ENCODE measurements at regions not wholly inside any gene's neighbourhood (a gene's known extent, or its start where the extent isn't known, plus 50 kb on each side); places are given as distances from the start of the nearest gene placed in this dataset.

DNA sequence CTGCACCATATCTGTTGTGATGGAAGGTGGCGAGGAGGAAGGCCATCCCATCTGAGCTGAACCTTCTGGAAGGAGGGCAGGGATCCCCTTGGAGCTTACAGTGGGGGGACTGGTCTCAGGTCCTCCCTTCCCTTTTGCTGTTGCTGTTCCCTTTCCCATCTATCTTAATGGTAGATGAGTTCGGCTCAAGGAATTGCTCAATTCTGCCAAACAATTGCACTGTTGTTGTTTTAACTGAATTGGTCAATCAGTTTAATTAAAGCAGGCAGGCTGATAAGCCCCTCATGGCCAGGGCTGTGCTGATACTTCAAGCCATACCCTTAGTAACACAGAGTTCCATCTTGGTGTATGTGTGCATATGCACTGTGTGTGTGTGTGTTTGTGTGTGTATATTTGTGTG is 220.4 kb upstream of the FOXF1 start:
- H3K27me3 Mint-ChIP-seq (ENCODE audit: low read depth), result peaks cover 100% of the 10 kb centered on the region
- no peak overlapping the region for H3K27ac Mint-ChIP-seq
- H3K9me3 Mint-ChIP-seq, result no peaks in the 10 kb centered on the region
- TF ChIP-seq CTCF (IDR thresholded peaks at IDR 0.05; ENCODE audit: unreplicated experiment), result no peak
- H3K36me3 Mint-ChIP-seq, result no peaks in the 10 kb centered on the region
- H3K4me1 Mint-ChIP-seq, result peaks cover 14% of the 10 kb centered on the region
- DNase-seq (ENCODE audit: low spot score in 2 of 2, unreplicated experiment in 2 of 2), result peak in 1 of 2 experiments; percentile 21
- no peak overlapping the region for H3K4me3 Mint-ChIP-seq

GRCh38 chr16:86291491-86291890 is 218.8 kb upstream of the FOXF1 start:
- Mint-ChIP-seq H3K9me3 (no peaks in the 10 kb centered on the region), H3K36me3 (no peaks in the 10 kb centered on the region), H3K27ac (no peak overlapping the region)

DNA sequence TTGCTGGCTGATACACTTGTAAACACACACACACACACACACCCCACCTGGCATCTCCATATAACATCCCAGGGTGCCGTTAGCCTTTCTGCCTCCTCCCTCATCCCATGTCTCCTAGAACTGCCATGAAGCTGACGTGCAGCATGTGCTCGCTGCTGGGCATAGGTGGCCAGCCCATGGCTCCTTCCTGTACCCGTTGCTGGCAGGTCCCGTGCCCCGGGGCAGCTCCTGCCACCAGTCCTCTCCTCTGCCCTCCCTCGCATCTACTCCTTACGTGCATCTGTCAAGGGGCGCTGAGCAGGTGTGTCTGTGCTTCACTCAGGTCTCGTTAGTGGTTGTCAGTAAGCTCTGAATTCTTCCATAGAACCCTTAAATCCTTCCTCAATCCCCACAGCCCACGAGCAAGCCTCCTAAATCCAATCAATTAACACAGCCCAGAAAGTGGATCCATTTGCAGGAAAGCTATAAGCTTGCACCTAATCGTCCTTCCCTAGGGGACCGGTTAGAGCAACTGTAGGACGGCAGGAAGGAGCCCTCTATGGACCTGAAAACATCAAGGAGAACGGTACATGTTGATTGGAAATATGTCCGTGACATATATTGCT is 218.1 kb upstream of the FOXF1 start:
- Mint-ChIP-seq H3K27me3 (ENCODE audit: low read depth) (peaks cover 96% of the 10 kb centered on the region), H3K27ac (no peak overlapping the region), H3K36me3 (no peaks in the 10 kb centered on the region), H3K9me3 (no peaks in the 10 kb centered on the region), H3K4me1 (peaks cover 20% of the 10 kb centered on the region), H3K4me3 (no peak overlapping the region)
- no peak for TF ChIP-seq CTCF (IDR thresholded peaks at IDR 0.05; ENCODE audit: unreplicated experiment)
- DNase-seq (ENCODE audit: low spot score in 2 of 2, unreplicated experiment in 2 of 2), result peak in 1 of 2 experiments; percentile 36

More at GRCh38 chr16:86291491-86291890, 218.8 kb upstream of the FOXF1 start:
- no peak for TF ChIP-seq CTCF (IDR thresholded peaks at IDR 0.05; ENCODE audit: unreplicated experiment)
- no peak overlapping the region for H3K4me3 Mint-ChIP-seq
- DNase-seq (ENCODE audit: low spot score in 2 of 2, unreplicated experiment in 2 of 2), result peak in 1 of 2 experiments; percentile 20
- peaks cover 21% of the 10 kb centered on the region for H3K4me1 Mint-ChIP-seq
- H3K27me3 Mint-ChIP-seq (ENCODE audit: low read depth), result peaks cover 96% of the 10 kb centered on the region

DNA sequence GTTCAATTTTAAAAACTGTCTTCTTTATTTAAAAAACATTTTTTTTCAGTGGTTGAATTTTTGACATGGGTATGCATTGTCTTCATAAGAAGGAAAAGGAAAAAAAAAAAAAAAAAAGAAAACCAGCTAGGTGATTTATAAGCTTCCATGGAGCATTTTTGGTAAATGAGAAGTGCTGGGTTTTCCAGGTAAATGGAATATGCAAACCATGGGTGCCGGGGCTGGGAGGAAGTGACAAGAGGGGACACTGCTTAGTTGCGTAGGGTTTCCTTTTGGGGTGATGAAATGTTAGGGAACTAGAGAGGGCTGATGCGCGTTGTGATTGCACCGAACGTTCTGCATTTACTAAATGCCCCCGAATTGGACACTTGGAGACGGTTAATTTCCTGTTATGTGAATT is 217.4 kb upstream of the FOXF1 start:
- Mint-ChIP-seq H3K27ac (no peak overlapping the region), H3K4me1 (peaks cover 15% of the 10 kb centered on the region), H3K27me3 (ENCODE audit: low read depth) (peaks cover 96% of the 10 kb centered on the region), H3K4me3 (no peak overlapping the region), H3K36me3 (no peaks in the 10 kb centered on the region), H3K9me3 (no peaks in the 10 kb centered on the region)
- no peak for TF ChIP-seq CTCF (IDR thresholded peaks at IDR 0.05; ENCODE audit: unreplicated experiment)
- peak in 1 of 2 experiments; percentile 20 for DNase-seq (ENCODE audit: low spot score in 2 of 2, unreplicated experiment in 2 of 2)

- Mint-ChIP-seq H3K27ac (no peak overlapping the region), H3K9me3 (no peaks in the 10 kb centered on the region), H3K4me1 (peaks cover 23% of the 10 kb centered on the region), H3K27me3 (ENCODE audit: low read depth) (peaks cover 96% of the 10 kb centered on the region), H3K36me3 (no peaks in the 10 kb centered on the region), H3K4me3 (no peak overlapping the region)
- peak in 1 of 2 experiments; percentile 35 for DNase-seq (ENCODE audit: low spot score in 2 of 2, unreplicated experiment in 2 of 2)
- TF ChIP-seq CTCF (IDR thresholded peaks at IDR 0.05; ENCODE audit: unreplicated experiment), result no peak
These were observed 216.4 kb upstream of the FOXF1 start for GRCh38 chr16:86293906-86294305.

All from mesothelial cell of epicardium (in vitro differentiated cells).